Heart left ventricle (tissue), 13 donors: ENCODE measurements at regions not wholly inside any gene's neighbourhood (a gene's known extent, or its start where the extent isn't known, plus 50 kb on each side); places are given as distances from the start of the nearest gene placed in this dataset.
A peak's percentile ranks its signal among the peaks of the same experiment; 100 is the strongest.

Source experiments
- POLR2A ChIP-seq, 2 donors: fragments of 450-650 bp; IDR thresholded peaks; one replicate each; pipeline ENCODE4 v1.6.1; 2017; ENCODE audit warnings: antibody characterized with exemption in 2 of 2, mild to moderate bottlenecking in 2 of 2, moderate library complexity in 2 of 2
- TF ChIP-seq, protein P1 (sequence below), 12 donors: fragments of 200-600 bp; sonication (generic) in 4 of 12; IDR thresholded peaks; one replicate each; pipeline versions ENCODE4 v1.5.0 to v1.8.0; 2018 to 2022; ENCODE audit warnings: antibody characterized with exemption in 12 of 12, mild to moderate bottlenecking in 5 of 12
- donor health status: ischemic (EF 13 %, LVEDD 7.1; RV severe dilation, severe dysfunction).
- donor health status: DM: no; HTN: yes; CAD: no.
- donor health status: DM: no; HTN: no; CAD: no.
- donor health status: ischemic (EF 25% LVEDD 6.9; RV normal size, moderate dysfunction).
- donor health status: ischemic (EF 25% LVEDD 5.7; RV mildly dilated, moderate dysfunction).
- donor health status: ischemic (EF 35%, LVEDD 5.7; RV mildly dilated, moderate dysfunction).
- donor health status: nonischemic (EF 11% LVEDD 7.7; RV severe dilation, severe dysfunction).
- donor health status: DM: yes; HTN: yes; CAD: no.
- donor health status: PGD.
- donor health status: ischemic (EF 29% LVEDD 5.4; RV normal size, mild dysfunction).
- donor health status: nonischemic (EF 23%, LVEDD 6.1; RV moderate dilation, normal function).

DNA sequence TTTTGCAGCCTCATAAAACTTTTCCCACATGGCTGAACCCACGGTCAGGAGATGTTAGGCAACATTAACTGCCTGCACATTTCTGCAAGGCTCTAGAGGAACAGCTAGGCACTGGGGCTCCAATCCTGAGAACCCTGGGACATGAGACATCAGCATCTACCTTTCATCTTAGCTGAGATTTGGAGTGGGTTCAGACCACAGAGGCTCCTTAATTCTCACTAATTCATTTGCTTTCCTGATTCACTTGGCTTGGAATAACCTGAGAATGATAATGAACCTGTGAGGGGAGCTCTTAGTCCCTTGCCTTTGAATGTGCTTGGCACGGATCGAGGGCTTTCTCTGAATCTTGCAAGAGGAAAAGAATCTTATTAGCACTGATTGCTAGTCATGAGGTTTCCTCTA lies 266.2 kb downstream of the FIGN start:
- TF ChIP-seq POLR2A (IDR thresholded peaks at IDR 0.05) = no peak
- TF ChIP-seq, protein P1, sequence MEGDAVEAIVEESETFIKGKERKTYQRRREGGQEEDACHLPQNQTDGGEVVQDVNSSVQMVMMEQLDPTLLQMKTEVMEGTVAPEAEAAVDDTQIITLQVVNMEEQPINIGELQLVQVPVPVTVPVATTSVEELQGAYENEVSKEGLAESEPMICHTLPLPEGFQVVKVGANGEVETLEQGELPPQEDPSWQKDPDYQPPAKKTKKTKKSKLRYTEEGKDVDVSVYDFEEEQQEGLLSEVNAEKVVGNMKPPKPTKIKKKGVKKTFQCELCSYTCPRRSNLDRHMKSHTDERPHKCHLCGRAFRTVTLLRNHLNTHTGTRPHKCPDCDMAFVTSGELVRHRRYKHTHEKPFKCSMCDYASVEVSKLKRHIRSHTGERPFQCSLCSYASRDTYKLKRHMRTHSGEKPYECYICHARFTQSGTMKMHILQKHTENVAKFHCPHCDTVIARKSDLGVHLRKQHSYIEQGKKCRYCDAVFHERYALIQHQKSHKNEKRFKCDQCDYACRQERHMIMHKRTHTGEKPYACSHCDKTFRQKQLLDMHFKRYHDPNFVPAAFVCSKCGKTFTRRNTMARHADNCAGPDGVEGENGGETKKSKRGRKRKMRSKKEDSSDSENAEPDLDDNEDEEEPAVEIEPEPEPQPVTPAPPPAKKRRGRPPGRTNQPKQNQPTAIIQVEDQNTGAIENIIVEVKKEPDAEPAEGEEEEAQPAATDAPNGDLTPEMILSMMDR (IDR thresholded peaks at IDR 0.05) = peak in 1 of 12 donors; percentile 13
